Heart left ventricle (tissue), 16 donors: ENCODE measurements at regions not wholly inside any gene's neighbourhood (a gene's known extent, or its start where the extent isn't known, plus 50 kb on each side); places are given as distances from the start of the nearest gene placed in this dataset.

Experiments used
- ATAC-seq, 4 donors: fragments of 200-7000 bp; cut with Tn5 transposase; one replicate each; pipeline ENCODE4 v1.9.1; 2020 to 2022; ENCODE audit warnings: moderate library complexity in 4 of 4, mild to moderate bottlenecking in 3 of 4, moderate number of reproducible peaks in 1 of 4
- DNase-seq, 5 donors: peaks; one replicate each; pipeline ENCODE4 v3.0.0-alpha.2; 2020
- H3K27ac ChIP-seq, 12 donors: fragments of 200-600 bp; sonication (generic) in 4 of 12; one replicate each; pipeline versions ENCODE4 v1.5.0 to v1.8.0; 2016 to 2022; ENCODE audit warnings: mild to moderate bottlenecking in 2 of 12
- H3K27me3 ChIP-seq, 9 donors: fragments of 200-600 bp; sonication (generic) in 2 of 9; one replicate each; pipeline versions ENCODE4 v1.5.1 to v1.8.0; 2016 to 2022; ENCODE audit warnings: mild to moderate bottlenecking in 3 of 9
- H3K36me3 ChIP-seq, 9 donors: fragments of 200-600 bp; sonication (generic) in 2 of 9; one replicate each; pipeline versions ENCODE4 v1.5.0 to v1.8.0; 2018 to 2022; ENCODE audit warnings: mild to moderate bottlenecking in 2 of 9
- H3K4me1 ChIP-seq, 12 donors: fragments of 200-600 bp; sonication (generic) in 4 of 12; one replicate each; pipeline versions ENCODE4 v1.5.0 to v1.8.0; 2016 to 2022; ENCODE audit warnings: mild to moderate bottlenecking in 3 of 12
- H3K4me3 ChIP-seq, 12 donors: fragments of 200-600 bp; sonication (generic) in 4 of 12; one replicate each; pipeline versions ENCODE4 v1.5.0 to v1.8.0; 2017 to 2022; ENCODE audit warnings: mild to moderate bottlenecking in 9 of 12, moderate library complexity in 4 of 12
- H3K9me3 ChIP-seq, 12 donors: fragments of 200-600 bp; sonication (generic) in 4 of 12; one replicate each; pipeline versions ENCODE4 v1.5.0 to v1.8.0; 2016 to 2022; ENCODE audit warnings: mild to moderate bottlenecking in 1 of 12
- CTCF ChIP-seq, 12 donors: fragments of 200-600 bp; sonication (generic) in 4 of 12; IDR thresholded peaks; one replicate each; pipeline versions ENCODE4 v1.5.0 to v1.8.0; 2018 to 2022; ENCODE audit warnings: antibody characterized with exemption in 12 of 12, mild to moderate bottlenecking in 5 of 12
- POLR2A ChIP-seq, 2 donors: fragments of 450-650 bp; IDR thresholded peaks; one replicate each; pipeline ENCODE4 v1.6.1; 2017; ENCODE audit warnings: antibody characterized with exemption in 2 of 2, mild to moderate bottlenecking in 2 of 2, moderate library complexity in 2 of 2
- WGBS, 4 donors: extraction: QIAGEN DNeasy Blood & Tissue Kit in 2 of 4; methylation state at CpG; one replicate each; pipeline versions ENCODE4 v1.1.5 to v1.1.7; 2013 to 2018; 5-methylcytosine and 5-hydroxymethylcytosine counted together
- intact Hi-C, 10 donors: fragments of 100-400 bp; cut with DNase I; formaldehyde crosslinking; loops; one replicate each; pipeline versions ENCODE4 v1.11.1 to v1.14.2; 2022
- donor health status: ischemic (EF 13 %, LVEDD 7.1; RV severe dilation, severe dysfunction).
- donor health status: healthy with polysubstance abuse.
- donor health status: DM: no; HTN: yes; CAD: no.
- donor health status: DM: no; HTN: no; CAD: no.
- donor health status: ischemic (EF 25% LVEDD 6.9; RV normal size, moderate dysfunction).
- donor health status: ischemic (EF 25% LVEDD 5.7; RV mildly dilated, moderate dysfunction).
- donor health status: healthy.
- donor health status: DM: yes; HTN: yes; CAD: no.
- donor health status: ischemic (EF 35%, LVEDD 5.7; RV mildly dilated, moderate dysfunction).
- donor health status: nonischemic (EF 11% LVEDD 7.7; RV severe dilation, severe dysfunction).
- donor health status: DM: yes; HTN: yes; CAD: no.
- donor health status: PGD.
- donor health status: ischemic (EF 29% LVEDD 5.4; RV normal size, mild dysfunction).
- donor health status: nonischemic (EF 23%, LVEDD 6.1; RV moderate dilation, normal function).

- no peak for TF ChIP-seq CTCF (IDR thresholded peaks at IDR 0.05)
- no peak for TF ChIP-seq POLR2A (IDR thresholded peaks at IDR 0.05)
- DNase-seq (no peak), ATAC-seq (no peak)
- no peak overlapping the region for H3K27ac ChIP-seq
- intact Hi-C loops, result no loop called here
- H3K4me1 ChIP-seq, result no peaks in the 10 kb centered on the region
- peaks cover 0 to 5% (median 0%) of the 10 kb centered on the region in 12 donors for H3K9me3 ChIP-seq
- no peaks in the 10 kb centered on the region for H3K36me3 ChIP-seq
- H3K27me3 ChIP-seq, result no peaks in the 10 kb centered on the region
- 70 to 79% (median 76%) methylated on average over 2 of the region's 2 CpGs for WGBS, 4 donors
- H3K4me3 ChIP-seq, result no peak overlapping the region
These were observed 244.2 kb upstream of the RIMS1 start for GRCh38 chr6:71642120-71642519.

GRCh38 chr6:71642793-71643192, 243.6 kb upstream of the RIMS1 start:
- ATAC-seq, result no peak
- Histone ChIP-seq H3K4me1 (no peaks in the 10 kb centered on the region), H3K27ac (no peak overlapping the region), H3K9me3 (peaks cover 0 to 12% (median 0%) of the 10 kb centered on the region in 12 donors), H3K36me3 (no peaks in the 10 kb centered on the region), H3K4me3 (no peak overlapping the region), H3K27me3 (no peaks in the 10 kb centered on the region)
- intact Hi-C loops, result no loop called here
- no peak for DNase-seq
- TF ChIP-seq CTCF (IDR thresholded peaks at IDR 0.05), result no peak
- no peak for TF ChIP-seq POLR2A (IDR thresholded peaks at IDR 0.05)
- 95 to 98% (median 96%) methylated on average over 4 of the region's 4 CpGs for whole genome bisulfite sequencing, 4 donors

- intact Hi-C loops, result no loop called here
- Histone ChIP-seq H3K9me3 (peaks cover 0 to 18% (median 0%) of the 10 kb centered on the region in 12 donors), H3K4me1 (no peaks in the 10 kb centered on the region), H3K27ac (no peak overlapping the region), H3K27me3 (no peaks in the 10 kb centered on the region), H3K4me3 (no peak overlapping the region), H3K36me3 (no peaks in the 10 kb centered on the region)
- no peak for TF ChIP-seq CTCF (IDR thresholded peaks at IDR 0.05)
- no peak for TF ChIP-seq POLR2A (IDR thresholded peaks at IDR 0.05)
- no peak for ATAC-seq
- WGBS, 4 donors, result 80 to 93% (median 91%) methylated on average over 3 of the region's 3 CpGs
- DNase-seq, result no peak
These were observed 241.1 kb upstream of the RIMS1 start for GRCh38 chr6:71645299-71645698.

GRCh38 chr6:71649915-71650314, 236.4 kb upstream of the RIMS1 start:
- 47 to 53% (median 49%) methylated on average over 2 of the region's 2 CpGs for WGBS, 4 donors
- Histone ChIP-seq H3K4me1 (no peaks in the 10 kb centered on the region), H3K27ac (no peak overlapping the region), H3K9me3 (peaks cover 0 to 18% (median 0%) of the 10 kb centered on the region in 12 donors), H3K27me3 (no peaks in the 10 kb centered on the region), H3K4me3 (no peak overlapping the region), H3K36me3 (no peaks in the 10 kb centered on the region)
- no peak for ATAC-seq
- no peak for DNase-seq
- intact Hi-C loops, result no loop called here
- TF ChIP-seq CTCF (IDR thresholded peaks at IDR 0.05) (no peak), POLR2A (IDR thresholded peaks at IDR 0.05) (no peak)
